ENCODE measurements at regions not wholly inside any gene's neighbourhood (a gene's known extent, or its start where the extent isn't known, plus 50 kb on each side); places are given as distances from the start of the nearest gene placed in this dataset.
A peak's percentile ranks its signal among the peaks of the same experiment; 100 is the strongest.

GRCh38 chr1:177820213-177820612 lies 149.6 kb downstream of the SEC16B start:
- no peak overlapping the region for H4K91ac ChIP-seq (ENCODE audit: low read depth, low read length)
- no peaks in the 10 kb centered on the region for H3K9me3 ChIP-seq (ENCODE audit: insufficient read depth, low read depth, low read length)
- H3K4me2 ChIP-seq (ENCODE audit: low read length), result no peak overlapping the region
- H3K9ac ChIP-seq (ENCODE audit: low read length), result no peak overlapping the region
- no peak overlapping the region for H2BK12ac ChIP-seq (ENCODE audit: low read length)
- H4K12ac ChIP-seq (ENCODE audit: low read depth, low read length), result no peak overlapping the region
- H3K4me1 ChIP-seq (ENCODE audit: control insufficient read depth in 1 of 2, insufficient read depth in 2 of 2, low read length in 2 of 2), result no peaks in the 10 kb centered on the region
- H3K79me1 ChIP-seq (ENCODE audit: low read length), result no peaks in the 10 kb centered on the region
- H3K23ac ChIP-seq (ENCODE audit: low read length), result no peak overlapping the region
- H3K27ac ChIP-seq (ENCODE audit: low read depth, low read length), result no peak overlapping the region
- no peak overlapping the region for H3K14ac ChIP-seq (ENCODE audit: low read length)
- DNase-seq, result peak in 1 of 2 donors; percentile 21
- no peak overlapping the region for H2BK120ac ChIP-seq (ENCODE audit: insufficient read depth, low read length, poor library complexity)
- H4K8ac ChIP-seq (ENCODE audit: low read depth, low read length), result no peak overlapping the region
- no peaks in the 10 kb centered on the region for H3K27me3 ChIP-seq (ENCODE audit: insufficient read depth, low read length)
- H2AFZ ChIP-seq (ENCODE audit: insufficient read depth, low read length, poor library complexity), result no peak overlapping the region
- no peak overlapping the region for H2AK5ac ChIP-seq (ENCODE audit: low read length)
- no CpG with 5 or more reads among the region's 6 CpGs for WGBS (ENCODE audit: extremely low coverage, insufficient coverage, insufficient read length)
- no peak overlapping the region for H2BK5ac ChIP-seq (ENCODE audit: low read depth, low read length, poor library complexity)
- H3K79me2 ChIP-seq (ENCODE audit: control insufficient read depth, insufficient read depth, low read length, poor library complexity), result no peaks in the 10 kb centered on the region
- H3K36me3 ChIP-seq (ENCODE audit: control insufficient read depth in 1 of 2, insufficient read depth in 2 of 2, low read length in 2 of 2), result no peaks in the 10 kb centered on the region
- H3K18ac ChIP-seq (ENCODE audit: low read length), result no peak overlapping the region
- no peak overlapping the region for H3K4me3 ChIP-seq (ENCODE audit: low read depth, low read length)
- no peak overlapping the region for H3K4ac ChIP-seq (ENCODE audit: low read depth, low read length)

DNA sequence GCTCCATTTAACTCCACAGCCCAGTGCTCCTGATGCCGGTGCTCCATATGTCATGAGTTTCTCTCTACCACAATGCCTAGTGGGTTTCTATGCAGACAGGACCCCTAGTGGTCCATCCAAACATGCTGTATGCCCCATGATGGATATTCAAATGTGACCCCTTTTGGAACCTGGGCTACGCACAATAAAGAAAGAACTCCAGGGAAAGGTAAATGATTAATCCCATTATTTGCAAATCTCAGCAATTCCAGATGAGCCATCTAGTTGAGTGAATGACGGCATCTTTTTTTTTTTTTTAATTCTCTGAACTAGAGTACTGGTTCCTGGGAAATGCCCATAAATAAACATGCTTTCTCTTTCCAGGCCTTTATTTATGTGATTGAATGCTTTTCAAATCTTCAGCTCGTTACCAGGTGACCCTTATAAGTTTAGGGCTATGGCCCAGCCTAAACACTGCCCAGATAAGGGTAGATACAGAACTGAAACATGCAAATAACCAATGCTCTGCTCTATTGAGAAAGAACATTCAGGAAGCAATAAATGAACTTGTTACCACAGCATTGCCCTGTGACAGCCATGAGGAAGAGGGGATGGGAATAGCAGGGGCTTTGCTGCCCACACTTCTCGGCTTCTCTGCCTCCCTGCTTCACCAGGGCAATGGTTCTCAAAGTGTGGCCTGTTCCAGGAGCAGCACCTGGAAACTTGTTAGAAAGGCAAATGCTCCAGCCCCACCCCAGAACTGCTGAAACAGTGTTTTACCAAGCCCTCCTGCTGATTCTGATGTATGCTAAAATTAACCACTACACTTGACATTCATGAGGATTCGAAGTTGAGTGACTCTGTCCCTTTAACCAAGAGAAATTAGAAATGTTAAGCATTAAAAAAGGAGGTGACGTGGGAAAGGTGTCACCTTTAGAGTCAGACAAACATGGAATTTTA lies 151.7 kb downstream of the SEC16B start:
- Histone ChIP-seq H3K4ac (ENCODE audit: low read depth, low read length) (no peak overlapping the region), H2BK12ac (ENCODE audit: low read length) (no peak overlapping the region), H2AK5ac (ENCODE audit: low read length) (no peak overlapping the region), H3K4me1 (ENCODE audit: control insufficient read depth in 1 of 2, insufficient read depth in 2 of 2, low read length in 2 of 2) (no peaks in the 10 kb centered on the region), H3K27me3 (ENCODE audit: insufficient read depth, low read length) (no peaks in the 10 kb centered on the region), H2BK5ac (ENCODE audit: low read depth, low read length, poor library complexity) (no peak overlapping the region), H3K79me2 (ENCODE audit: control insufficient read depth, insufficient read depth, low read length, poor library complexity) (no peaks in the 10 kb centered on the region), H2AFZ (ENCODE audit: insufficient read depth, low read length, poor library complexity) (no peak overlapping the region), H3K4me2 (ENCODE audit: low read length) (no peak overlapping the region), H3K9ac (ENCODE audit: low read length) (no peak overlapping the region), H3K27ac (ENCODE audit: low read depth, low read length) (no peak overlapping the region), H3K14ac (ENCODE audit: low read length) (no peak overlapping the region), H4K91ac (ENCODE audit: low read depth, low read length) (no peak overlapping the region), H2BK120ac (ENCODE audit: insufficient read depth, low read length, poor library complexity) (no peak overlapping the region), H3K79me1 (ENCODE audit: low read length) (no peaks in the 10 kb centered on the region), H4K12ac (ENCODE audit: low read depth, low read length) (no peak overlapping the region), H3K36me3 (ENCODE audit: control insufficient read depth in 1 of 2, insufficient read depth in 2 of 2, low read length in 2 of 2) (no peaks in the 10 kb centered on the region), H4K8ac (ENCODE audit: low read depth, low read length) (no peak overlapping the region), H3K18ac (ENCODE audit: low read length) (no peak overlapping the region), H3K9me3 (ENCODE audit: insufficient read depth, low read depth, low read length) (peaks cover 2% of the 10 kb centered on the region), H3K23ac (ENCODE audit: low read length) (no peak overlapping the region), H3K4me3 (ENCODE audit: low read depth, low read length) (no peak overlapping the region)
- no CpG with 5 or more reads among the region's 7 CpGs for WGBS (ENCODE audit: extremely low coverage, insufficient coverage, insufficient read length)
- no peak for DNase-seq

DNA sequence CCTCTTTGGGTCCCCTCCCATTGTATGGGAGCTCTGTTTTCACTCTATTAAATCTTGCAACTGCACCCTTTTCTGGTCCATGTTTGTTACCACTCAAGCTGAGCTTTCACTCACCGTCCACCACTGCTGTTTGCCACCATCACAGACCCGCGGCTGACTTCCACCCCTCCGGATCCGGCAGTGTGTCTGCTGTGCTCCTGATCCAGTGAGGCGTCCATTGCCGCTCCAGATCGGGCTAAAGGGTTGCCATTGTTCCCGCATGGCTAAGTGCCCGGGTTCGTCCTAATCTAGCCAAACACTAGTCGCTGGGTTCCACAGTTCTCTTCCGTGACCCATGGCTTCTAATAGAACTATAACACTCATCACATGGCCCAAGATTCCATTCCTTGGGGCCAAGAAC lies 157.2 kb downstream of the SEC16B start:
- no peak overlapping the region for H3K4me2 ChIP-seq (ENCODE audit: low read length)
- no peak overlapping the region for H2AK5ac ChIP-seq (ENCODE audit: low read length)
- no peak overlapping the region for H3K27ac ChIP-seq (ENCODE audit: low read depth, low read length)
- no peak overlapping the region for H2BK12ac ChIP-seq (ENCODE audit: low read length)
- H3K79me1 ChIP-seq (ENCODE audit: low read length), result no peaks in the 10 kb centered on the region
- no peaks in the 10 kb centered on the region for H3K36me3 ChIP-seq (ENCODE audit: control insufficient read depth in 1 of 2, insufficient read depth in 2 of 2, low read length in 2 of 2)
- H3K4me1 ChIP-seq (ENCODE audit: control insufficient read depth in 1 of 2, insufficient read depth in 2 of 2, low read length in 2 of 2), result no peaks in the 10 kb centered on the region
- no CpG with 5 or more reads among the region's 13 CpGs for WGBS (ENCODE audit: extremely low coverage, insufficient coverage, insufficient read length)
- no peak overlapping the region for H3K9ac ChIP-seq (ENCODE audit: low read length)
- H3K9me3 ChIP-seq (ENCODE audit: insufficient read depth, low read depth, low read length), result peaks cover 4% of the 10 kb centered on the region
- H4K8ac ChIP-seq (ENCODE audit: low read depth, low read length), result no peak overlapping the region
- H3K27me3 ChIP-seq (ENCODE audit: insufficient read depth, low read length), result no peaks in the 10 kb centered on the region
- no peak overlapping the region for H2AFZ ChIP-seq (ENCODE audit: insufficient read depth, low read length, poor library complexity)
- no peak overlapping the region for H3K4me3 ChIP-seq (ENCODE audit: low read depth, low read length)
- H3K23ac ChIP-seq (ENCODE audit: low read length), result no peak overlapping the region
- H3K79me2 ChIP-seq (ENCODE audit: control insufficient read depth, insufficient read depth, low read length, poor library complexity), result no peaks in the 10 kb centered on the region
- no peak overlapping the region for H4K91ac ChIP-seq (ENCODE audit: low read depth, low read length)
- DNase-seq, result no peak
- no peak overlapping the region for H3K18ac ChIP-seq (ENCODE audit: low read length)
- no peak overlapping the region for H4K12ac ChIP-seq (ENCODE audit: low read depth, low read length)
- H2BK120ac ChIP-seq (ENCODE audit: insufficient read depth, low read length, poor library complexity), result no peak overlapping the region
- H2BK5ac ChIP-seq (ENCODE audit: low read depth, low read length, poor library complexity), result no peak overlapping the region
- no peak overlapping the region for H3K4ac ChIP-seq (ENCODE audit: low read depth, low read length)
- H3K14ac ChIP-seq (ENCODE audit: low read length), result no peak overlapping the region

DNA sequence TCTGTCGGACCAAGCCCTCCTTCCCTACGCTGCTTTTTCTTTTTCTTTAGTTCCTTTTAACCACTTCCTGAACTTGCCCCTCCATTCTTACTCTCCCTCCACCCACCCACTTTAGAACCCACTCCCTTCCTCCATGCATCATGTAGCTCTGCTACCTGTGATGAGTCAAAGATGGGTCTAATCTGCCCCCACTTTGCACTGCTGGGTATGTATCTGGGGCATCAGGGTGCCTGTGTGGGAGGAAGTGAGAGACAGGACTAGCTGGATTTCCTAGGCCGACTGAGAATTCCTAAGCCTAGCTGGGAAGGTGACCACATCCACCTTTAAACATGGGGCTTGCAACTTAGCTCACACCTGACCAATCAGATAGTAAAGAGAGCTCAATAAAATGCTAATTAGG lies 157.7 kb downstream of the SEC16B start:
- no peak overlapping the region for H4K8ac ChIP-seq (ENCODE audit: low read depth, low read length)
- peak overlapping the region; percentile 17 for H3K23ac ChIP-seq (ENCODE audit: low read length)
- no peak overlapping the region for H3K14ac ChIP-seq (ENCODE audit: low read length)
- no peak overlapping the region for H4K91ac ChIP-seq (ENCODE audit: low read depth, low read length)
- H3K79me2 ChIP-seq (ENCODE audit: control insufficient read depth, insufficient read depth, low read length, poor library complexity), result no peaks in the 10 kb centered on the region
- H3K27me3 ChIP-seq (ENCODE audit: insufficient read depth, low read length), result no peaks in the 10 kb centered on the region
- WGBS (ENCODE audit: extremely low coverage, insufficient coverage, insufficient read length), result no CpG with 5 or more reads among the region's 3 CpGs
- H2BK120ac ChIP-seq (ENCODE audit: insufficient read depth, low read length, poor library complexity), result no peak overlapping the region
- H3K9me3 ChIP-seq (ENCODE audit: insufficient read depth, low read depth, low read length), result peaks cover 4% of the 10 kb centered on the region
- H4K12ac ChIP-seq (ENCODE audit: low read depth, low read length), result no peak overlapping the region
- no peak overlapping the region for H3K4me2 ChIP-seq (ENCODE audit: low read length)
- no peak for DNase-seq
- H3K4me1 ChIP-seq (ENCODE audit: control insufficient read depth in 1 of 2, insufficient read depth in 2 of 2, low read length in 2 of 2), result no peaks in the 10 kb centered on the region
- no peak overlapping the region for H2BK5ac ChIP-seq (ENCODE audit: low read depth, low read length, poor library complexity)
- no peak overlapping the region for H3K4me3 ChIP-seq (ENCODE audit: low read depth, low read length)
- no peak overlapping the region for H2BK12ac ChIP-seq (ENCODE audit: low read length)
- no peak overlapping the region for H2AFZ ChIP-seq (ENCODE audit: insufficient read depth, low read length, poor library complexity)
- H3K4ac ChIP-seq (ENCODE audit: low read depth, low read length), result no peak overlapping the region
- no peak overlapping the region for H3K18ac ChIP-seq (ENCODE audit: low read length)
- no peaks in the 10 kb centered on the region for H3K79me1 ChIP-seq (ENCODE audit: low read length)
- no peak overlapping the region for H3K27ac ChIP-seq (ENCODE audit: low read depth, low read length)
- no peak overlapping the region for H3K9ac ChIP-seq (ENCODE audit: low read length)
- H3K36me3 ChIP-seq (ENCODE audit: control insufficient read depth in 1 of 2, insufficient read depth in 2 of 2, low read length in 2 of 2), result no peaks in the 10 kb centered on the region
- no peak overlapping the region for H2AK5ac ChIP-seq (ENCODE audit: low read length)
